OCI-LY1 (cell line): ENCODE measurements at regions not wholly inside any gene's neighbourhood (a gene's known extent, or its start where the extent isn't known, plus 50 kb on each side); places are given as distances from the start of the nearest gene placed in this dataset.

Source experiments
- H2AFZ ChIP-seq: fragments of 200-600 bp; sonication (generic), shearing (Covaris generic); 2 replicates; pipeline ENCODE4 v1.6.0; 2014; ENCODE audit warnings: antibody characterized with exemption, mild to moderate bottlenecking, low read length
- H3F3A ChIP-seq: fragments of 200-600 bp; sonication (generic), shearing (Covaris generic); 2 replicates; pipeline ENCODE4 v1.6.0; 2014; ENCODE audit warnings: mild to moderate bottlenecking, antibody characterized with exemption, low read length, moderate library complexity; ENCODE audit not compliant: insufficient read depth
- H3K27ac ChIP-seq: fragments of 200-600 bp; sonication (generic); 2 replicates; pipeline ENCODE4 v1.5.1; 2014; ENCODE audit warnings: low read length, mixed run types, mild to moderate bottlenecking, low read depth; ENCODE audit not compliant: poor library complexity, severe bottlenecking
- H3K27me3 ChIP-seq: fragments of 200-600 bp; sonication (generic); 2 replicates; pipeline ENCODE4 v1.6.0; 2014; ENCODE audit warnings: antibody characterized with exemption, mild to moderate bottlenecking, low read length, moderate library complexity; ENCODE audit not compliant: insufficient read depth
- H3K36me3 ChIP-seq: fragments of 200-600 bp; sonication (generic); 2 replicates; pipeline ENCODE4 v1.6.1; 2014; ENCODE audit warnings: mild to moderate bottlenecking, antibody characterized with exemption, low read length, moderate library complexity, mixed read lengths; ENCODE audit not compliant: insufficient read depth
- H3K4me1 ChIP-seq: fragments of 200-600 bp; sonication (generic); 2 replicates; pipeline ENCODE4 v1.5.1; 2014; ENCODE audit warnings: mild to moderate bottlenecking, low read length, moderate library complexity; ENCODE audit not compliant: insufficient read depth, severe bottlenecking
- H3K4me2 ChIP-seq: fragments of 200-600 bp; sonication (generic), shearing (Covaris generic); 2 replicates; pipeline ENCODE4 v1.6.1; 2014; ENCODE audit warnings: low read length
- H3K4me3 ChIP-seq: fragments of 200-600 bp; sonication (generic); 2 replicates; pipeline ENCODE4 v1.5.1; 2014; ENCODE audit warnings: low read length, low read depth, mild to moderate bottlenecking, mixed read lengths; ENCODE audit not compliant: poor library complexity, severe bottlenecking
- H3K79me2 ChIP-seq: fragments of 200-600 bp; shearing (Covaris generic); 2 replicates; pipeline ENCODE4 v1.6.1; 2016; ENCODE audit warnings: mixed run types, low read length, mixed read lengths; ENCODE audit not compliant: insufficient read depth
- H3K9ac ChIP-seq: fragments of 200-600 bp; sonication (generic), shearing (Covaris generic); 2 replicates; pipeline ENCODE4 v1.6.1; 2014; ENCODE audit warnings: mild to moderate bottlenecking, low read length, mixed read lengths
- H3K9me2 ChIP-seq: fragments of 200-600 bp; sonication (generic), shearing (Covaris generic); 2 replicates; pipeline ENCODE4 v1.6.1; 2014; ENCODE audit warnings: low read depth, mild to moderate bottlenecking, low read length, mixed read lengths
- H3K9me3 ChIP-seq: fragments of 200-600 bp; shearing (Covaris generic); 2 replicates; pipeline ENCODE4 v1.6.1; 2014; ENCODE audit warnings: low read length, mixed read lengths
- H4K20me1 ChIP-seq: fragments of 200-600 bp; sonication (generic), shearing (Covaris generic); 2 replicates; pipeline ENCODE4 v1.6.0; 2016; ENCODE audit warnings: mild to moderate bottlenecking, low read length; ENCODE audit not compliant: insufficient read depth
- EZH2 ChIP-seq: fragments of 200-600 bp; sonication (generic), shearing (Covaris generic); IDR thresholded peaks from 2 replicates; pipeline ENCODE4 v1.8.0; 2017; ENCODE audit warnings: borderline replicate concordance, mixed run types, mild to moderate bottlenecking, antibody characterized with exemption, low read length, moderate library complexity, mixed read lengths
- TF ChIP-seq, protein P1 (sequence below): fragments of 200-600 bp; sonication (generic), shearing (Covaris generic); IDR thresholded peaks from 2 replicates; pipeline ENCODE4 v1.5.1; 2017; ENCODE audit warnings: mild to moderate bottlenecking, antibody characterized with exemption, low read length, moderate library complexity, mixed read lengths

DNA sequence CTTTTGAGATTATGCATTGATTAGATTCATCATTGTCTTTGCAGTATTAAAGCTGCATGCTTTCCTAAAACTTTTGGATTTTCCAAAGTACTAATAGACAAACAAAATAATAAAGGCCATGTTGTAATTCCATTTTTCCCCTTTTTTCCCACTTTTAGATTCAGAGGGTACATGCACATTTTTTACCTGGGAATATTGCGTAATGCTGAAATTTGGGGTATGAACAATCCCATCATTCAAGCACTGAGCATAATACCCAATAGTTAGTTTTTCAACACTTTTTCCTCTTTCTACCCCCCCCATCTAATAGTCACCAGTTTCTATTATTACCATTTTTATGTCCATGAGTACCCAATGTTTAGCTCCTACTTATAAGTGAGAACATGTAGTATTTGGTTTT is 1863.6 kb downstream of the STIM2 start:
- H2AFZ ChIP-seq, result no peak overlapping the region
- H3K9ac ChIP-seq, result no peak overlapping the region
- TF ChIP-seq EZH2, result no peak
- TF ChIP-seq, protein P1, sequence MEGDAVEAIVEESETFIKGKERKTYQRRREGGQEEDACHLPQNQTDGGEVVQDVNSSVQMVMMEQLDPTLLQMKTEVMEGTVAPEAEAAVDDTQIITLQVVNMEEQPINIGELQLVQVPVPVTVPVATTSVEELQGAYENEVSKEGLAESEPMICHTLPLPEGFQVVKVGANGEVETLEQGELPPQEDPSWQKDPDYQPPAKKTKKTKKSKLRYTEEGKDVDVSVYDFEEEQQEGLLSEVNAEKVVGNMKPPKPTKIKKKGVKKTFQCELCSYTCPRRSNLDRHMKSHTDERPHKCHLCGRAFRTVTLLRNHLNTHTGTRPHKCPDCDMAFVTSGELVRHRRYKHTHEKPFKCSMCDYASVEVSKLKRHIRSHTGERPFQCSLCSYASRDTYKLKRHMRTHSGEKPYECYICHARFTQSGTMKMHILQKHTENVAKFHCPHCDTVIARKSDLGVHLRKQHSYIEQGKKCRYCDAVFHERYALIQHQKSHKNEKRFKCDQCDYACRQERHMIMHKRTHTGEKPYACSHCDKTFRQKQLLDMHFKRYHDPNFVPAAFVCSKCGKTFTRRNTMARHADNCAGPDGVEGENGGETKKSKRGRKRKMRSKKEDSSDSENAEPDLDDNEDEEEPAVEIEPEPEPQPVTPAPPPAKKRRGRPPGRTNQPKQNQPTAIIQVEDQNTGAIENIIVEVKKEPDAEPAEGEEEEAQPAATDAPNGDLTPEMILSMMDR, result no peak
- H3K27ac ChIP-seq, result no peak overlapping the region
- H3K9me2 ChIP-seq, result no peaks in the 10 kb centered on the region
- H3K27me3 ChIP-seq, result no peaks in the 10 kb centered on the region
- H3K4me3 ChIP-seq, result no peak overlapping the region
- H3F3A ChIP-seq, result no peaks in the 10 kb centered on the region
- no peak overlapping the region for H3K4me2 ChIP-seq
- no peaks in the 10 kb centered on the region for H3K79me2 ChIP-seq
- H3K4me1 ChIP-seq, result no peaks in the 10 kb centered on the region
- H3K9me3 ChIP-seq, result no peaks in the 10 kb centered on the region
- no peaks in the 10 kb centered on the region for H4K20me1 ChIP-seq
- no peaks in the 10 kb centered on the region for H3K36me3 ChIP-seq

DNA sequence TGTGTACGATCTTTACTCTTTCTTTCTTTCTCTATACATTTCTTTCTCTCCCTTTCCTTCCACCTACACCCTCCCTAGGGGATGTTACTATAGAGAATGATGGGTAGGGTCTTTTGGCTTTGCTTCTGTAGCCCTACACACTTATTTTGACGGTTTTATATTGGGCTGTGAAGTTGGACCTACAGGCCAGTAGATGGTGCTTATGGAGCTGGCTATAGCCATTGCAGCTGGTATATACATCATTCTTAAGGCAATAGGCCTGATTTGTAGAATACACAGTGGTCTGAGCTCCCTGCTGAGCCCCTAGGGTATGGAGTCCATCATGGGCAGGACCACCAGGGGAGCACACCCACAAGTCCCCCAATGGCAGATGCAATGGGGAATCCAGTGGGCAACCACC is 1869.7 kb downstream of the STIM2 start:
- Histone ChIP-seq H3F3A (no peaks in the 10 kb centered on the region), H2AFZ (no peak overlapping the region), H4K20me1 (no peaks in the 10 kb centered on the region), H3K27me3 (no peaks in the 10 kb centered on the region), H3K9me3 (no peaks in the 10 kb centered on the region), H3K79me2 (no peaks in the 10 kb centered on the region), H3K4me2 (no peak overlapping the region), H3K36me3 (no peaks in the 10 kb centered on the region), H3K9me2 (no peaks in the 10 kb centered on the region), H3K4me3 (no peak overlapping the region), H3K4me1 (no peaks in the 10 kb centered on the region), H3K9ac (no peak overlapping the region), H3K27ac (no peak overlapping the region)
- TF ChIP-seq, protein P1, result no peak
- no peak for TF ChIP-seq EZH2

DNA sequence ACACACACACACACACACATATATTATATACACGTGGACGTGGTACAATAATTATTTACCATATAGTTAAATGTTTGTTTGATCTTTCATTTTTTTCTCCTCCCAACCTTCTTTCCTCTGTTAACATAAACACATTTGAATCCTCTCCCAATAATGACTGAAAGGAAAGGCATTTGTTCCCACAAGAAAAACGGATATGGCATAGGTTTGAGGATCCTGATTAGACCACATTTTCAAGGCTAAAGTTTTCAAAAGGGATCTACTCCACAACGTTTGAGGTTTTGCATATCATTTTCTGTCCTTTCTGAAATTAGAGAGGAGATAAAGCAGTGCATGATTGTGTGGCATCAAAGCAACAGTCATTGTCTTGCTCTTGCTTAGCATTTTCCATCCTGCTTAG is 1883.4 kb downstream of the STIM2 start:
- TF ChIP-seq EZH2, result no peak
- TF ChIP-seq, protein P1, result no peak
- Histone ChIP-seq H3F3A (no peaks in the 10 kb centered on the region), H3K79me2 (no peaks in the 10 kb centered on the region), H3K9ac (no peak overlapping the region), H2AFZ (no peak overlapping the region), H3K27me3 (no peaks in the 10 kb centered on the region), H3K4me1 (no peaks in the 10 kb centered on the region), H3K4me2 (no peak overlapping the region), H3K9me2 (no peaks in the 10 kb centered on the region), H3K9me3 (no peaks in the 10 kb centered on the region), H3K27ac (no peak overlapping the region), H3K4me3 (no peak overlapping the region), H3K36me3 (no peaks in the 10 kb centered on the region), H4K20me1 (no peaks in the 10 kb centered on the region)
